CD4-positive, CD25-positive, alpha-beta regulatory T cell (primary cell): ENCODE measurements at regions not wholly inside any gene's neighbourhood (a gene's known extent, or its start where the extent isn't known, plus 50 kb on each side); places are given as distances from the start of the nearest gene placed in this dataset.

ENCODE experiments used
- ATAC-seq, 2 donors: fragments of 150-1000 bp; cut with Tn5 transposase; one replicate each; pipeline ENCODE4 v1.10.0; 2021; ENCODE audit warnings: low read depth in 2 of 2, moderate number of reproducible peaks in 2 of 2, moderate library complexity in 1 of 2
- DNase-seq, 3 donors: peaks; one replicate each; pipeline versions ENCODE4 v3.0.0 to v3.0.0-alpha.2; 2012 to 2022; ENCODE audit warnings: mixed read lengths in 1 of 3
- H3K27ac ChIP-seq: one replicate; pipeline ENCODE4 v1.7.0; 2013; ENCODE audit warnings: mild to moderate bottlenecking, low read length; ENCODE audit not compliant: insufficient read depth, poor library complexity, severe bottlenecking
- H3K27me3 ChIP-seq: one replicate; pipeline ENCODE4 v1.7.0; 2013; ENCODE audit warnings: low read length; ENCODE audit not compliant: control insufficient read depth, insufficient read depth
- H3K36me3 ChIP-seq: one replicate; pipeline ENCODE4 v1.7.0; 2013; ENCODE audit warnings: mild to moderate bottlenecking, low read length, moderate library complexity; ENCODE audit not compliant: control insufficient read depth, insufficient read depth
- H3K4me1 ChIP-seq: 2 replicates; pipeline ENCODE4 v1.7.0; 2013; ENCODE audit warnings: mild to moderate bottlenecking, low read length; ENCODE audit not compliant: insufficient read depth, control insufficient read depth, poor library complexity, severe bottlenecking
- H3K4me3 ChIP-seq: one replicate; pipeline ENCODE4 v1.7.0; 2013; ENCODE audit warnings: low read depth, mild to moderate bottlenecking, low read length, moderate library complexity
- H3K9me3 ChIP-seq, 2 experiments: 1 replicate in 1 of 2; 2 replicates in 1 of 2; pipeline ENCODE4 v1.7.0; 2013; ENCODE audit warnings: low read length in 2 of 2, mild to moderate bottlenecking in 1 of 2, moderate library complexity in 1 of 2; ENCODE audit not compliant: control insufficient read depth in 2 of 2
- H3K27ac Mint-ChIP-seq, 3 donors: one replicate each; pipeline ENCODE4 v1.8.0; 2020 to 2022; ENCODE audit warnings: mild to moderate bottlenecking in 3 of 3, mixed read lengths in 3 of 3, moderate library complexity in 2 of 3
- H3K27me3 Mint-ChIP-seq: one replicate; pipeline ENCODE4 v1.8.0; 2022; ENCODE audit warnings: mild to moderate bottlenecking, mixed read lengths
- H3K36me3 Mint-ChIP-seq: one replicate; pipeline ENCODE4 v1.8.0; 2020; ENCODE audit warnings: mixed read lengths
- H3K4me1 Mint-ChIP-seq, 4 donors: one replicate each; pipeline ENCODE4 v1.8.0; 2020 to 2022; ENCODE audit warnings: mixed read lengths in 4 of 4, mild to moderate bottlenecking in 1 of 4
- H3K4me3 Mint-ChIP-seq, 4 donors: one replicate each; pipeline ENCODE4 v1.8.0; 2020 to 2022; ENCODE audit warnings: mild to moderate bottlenecking in 4 of 4, mixed read lengths in 4 of 4, moderate library complexity in 3 of 4
- H3K9me3 Mint-ChIP-seq, 7 donors: one replicate each; pipeline ENCODE4 v1.8.0; 2020 to 2022; ENCODE audit warnings: mixed read lengths in 7 of 7, mild to moderate bottlenecking in 3 of 7, moderate library complexity in 2 of 7

DNA sequence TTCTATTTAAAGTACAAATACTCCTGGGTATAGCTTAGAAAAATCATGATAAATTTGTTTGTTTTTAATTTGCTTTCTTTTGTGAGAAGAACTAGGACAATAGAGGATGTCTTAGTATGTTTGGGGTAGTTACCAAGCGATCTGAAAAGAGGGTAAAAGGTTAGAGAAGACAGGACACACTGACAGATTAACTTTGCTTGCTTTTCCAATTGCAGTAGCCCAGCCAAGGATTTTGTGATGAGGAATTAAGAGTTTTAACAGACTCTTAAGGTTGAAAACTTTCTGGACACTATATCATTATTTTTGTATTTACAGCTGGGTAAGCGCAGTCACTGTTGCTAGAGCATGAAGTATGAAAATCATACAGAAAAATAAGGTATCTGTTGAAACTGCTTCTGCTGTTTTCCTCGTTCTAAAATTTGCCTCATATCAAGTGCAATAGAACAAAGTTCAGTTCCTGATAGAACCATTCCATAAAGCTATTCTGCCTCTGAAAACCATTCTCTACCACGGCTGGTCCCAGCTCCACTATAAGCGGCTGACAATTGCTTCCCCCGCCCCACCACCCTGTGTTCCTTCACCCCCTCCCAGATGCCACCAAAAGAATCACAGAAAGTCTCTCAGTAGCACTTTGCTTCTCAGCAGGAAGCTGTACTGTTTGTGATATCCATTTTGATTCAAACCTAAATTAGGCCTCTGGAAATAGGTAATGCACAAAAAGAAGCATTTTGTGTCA lies 413.4 kb downstream of the BCAT1 start:
- DNase-seq (no peak), ATAC-seq (no peak)
- Mint-ChIP-seq H3K9me3 (peaks cover 0 to 2% (median 0%) of the 10 kb centered on the region in 7 donors), H3K27ac (no peak overlapping the region), H3K4me1 (no peaks in the 10 kb centered on the region), H3K27me3 (no peaks in the 10 kb centered on the region), H3K36me3 (no peaks in the 10 kb centered on the region), H3K4me3 (no peak overlapping the region)
- no peaks in the 10 kb centered on the region for H3K27me3 ChIP-seq
- no peaks in the 10 kb centered on the region for H3K36me3 ChIP-seq
- H3K27ac ChIP-seq, result no peak overlapping the region
- no peak overlapping the region for H3K4me3 ChIP-seq
- no peaks in the 10 kb centered on the region for H3K4me1 ChIP-seq
- H3K9me3 ChIP-seq, result no peaks in the 10 kb centered on the region

DNA sequence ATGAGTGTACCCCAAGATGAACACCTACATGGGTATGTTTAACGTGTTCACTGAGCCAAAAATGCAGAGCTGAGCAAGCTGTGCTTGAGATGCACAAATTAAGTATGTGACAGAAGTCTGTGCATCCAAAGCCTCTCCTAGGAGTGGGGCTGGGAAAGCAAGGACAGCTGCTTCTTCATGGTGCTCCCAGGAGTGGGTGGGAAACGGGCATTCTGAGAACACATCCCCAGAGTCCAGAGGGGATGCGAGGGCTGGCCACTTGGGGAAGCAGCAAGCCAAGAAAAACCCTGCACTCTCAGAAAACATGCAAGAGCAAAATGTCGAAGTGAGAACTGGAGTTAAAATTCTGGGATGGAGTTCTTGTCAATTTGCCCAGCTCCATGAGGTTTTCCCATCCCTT lies 414.3 kb downstream of the BCAT1 start:
- Mint-ChIP-seq H3K36me3 (no peaks in the 10 kb centered on the region), H3K27me3 (no peaks in the 10 kb centered on the region), H3K9me3 (peaks cover 0 to 2% (median 0%) of the 10 kb centered on the region in 7 donors), H3K4me1 (no peaks in the 10 kb centered on the region), H3K27ac (no peak overlapping the region), H3K4me3 (no peak overlapping the region)
- H3K9me3 ChIP-seq, result no peaks in the 10 kb centered on the region
- DNase-seq (no peak), ATAC-seq (no peak)
- no peaks in the 10 kb centered on the region for H3K36me3 ChIP-seq
- H3K4me3 ChIP-seq, result no peak overlapping the region
- H3K4me1 ChIP-seq, result no peaks in the 10 kb centered on the region
- H3K27ac ChIP-seq, result no peak overlapping the region
- no peaks in the 10 kb centered on the region for H3K27me3 ChIP-seq

- Histone ChIP-seq H3K9me3 (no peaks in the 10 kb centered on the region), H3K27me3 (no peaks in the 10 kb centered on the region), H3K4me1 (no peaks in the 10 kb centered on the region), H3K4me3 (no peak overlapping the region), H3K27ac (no peak overlapping the region), H3K36me3 (no peaks in the 10 kb centered on the region)
- Mint-ChIP-seq H3K4me1 (no peaks in the 10 kb centered on the region), H3K36me3 (no peaks in the 10 kb centered on the region), H3K4me3 (no peak overlapping the region), H3K27ac (no peak overlapping the region), H3K27me3 (no peaks in the 10 kb centered on the region), H3K9me3 (peaks cover 0 to 2% (median 0%) of the 10 kb centered on the region in 7 donors)
- no peak for DNase-seq
- no peak for ATAC-seq
These were observed 415.1 kb downstream of the BCAT1 start for GRCh38 chr12:24533716-24534352.

- no peaks in the 10 kb centered on the region for H3K36me3 ChIP-seq
- no peak overlapping the region for H3K27ac Mint-ChIP-seq
- no peaks in the 10 kb centered on the region for H3K9me3 ChIP-seq
- H3K9me3 Mint-ChIP-seq, result peaks cover 0 to 2% (median 0%) of the 10 kb centered on the region in 7 donors
- H3K27me3 ChIP-seq, result no peaks in the 10 kb centered on the region
- no peak overlapping the region for H3K27ac ChIP-seq
- H3K27me3 Mint-ChIP-seq, result no peaks in the 10 kb centered on the region
- no peak overlapping the region for H3K4me3 Mint-ChIP-seq
- H3K4me3 ChIP-seq, result no peak overlapping the region
- no peak for DNase-seq
- no peaks in the 10 kb centered on the region for H3K36me3 Mint-ChIP-seq
- ATAC-seq, result no peak
- H3K4me1 Mint-ChIP-seq, result no peaks in the 10 kb centered on the region
- H3K4me1 ChIP-seq, result no peaks in the 10 kb centered on the region
These were observed 418.2 kb downstream of the BCAT1 start for GRCh38 chr12:24530689-24531088.

DNA sequence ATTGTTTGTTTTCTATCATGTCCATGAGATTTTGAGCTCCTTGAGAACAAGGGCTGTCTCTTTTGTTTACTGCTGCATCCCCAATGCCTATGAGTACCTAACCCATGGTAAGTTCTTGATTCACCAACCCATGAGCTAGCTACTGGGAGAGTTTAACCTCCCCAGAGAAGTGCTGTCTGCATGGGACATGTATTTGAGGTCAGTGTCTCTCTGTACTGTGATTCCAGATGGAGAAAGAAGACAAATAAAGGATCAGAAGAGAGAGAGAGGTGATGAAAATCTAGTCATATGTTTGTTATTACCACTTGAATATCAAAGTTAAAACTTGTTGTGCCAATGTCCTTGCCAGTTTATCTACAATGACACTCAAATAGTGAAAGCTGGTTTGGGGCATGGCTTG lies 421.8 kb downstream of the BCAT1 start:
- Histone ChIP-seq H3K4me1 (no peaks in the 10 kb centered on the region), H3K36me3 (no peaks in the 10 kb centered on the region), H3K4me3 (no peak overlapping the region), H3K27me3 (no peaks in the 10 kb centered on the region), H3K9me3 (no peaks in the 10 kb centered on the region), H3K27ac (no peak overlapping the region)
- Mint-ChIP-seq H3K27me3 (no peaks in the 10 kb centered on the region), H3K27ac (no peak overlapping the region), H3K4me1 (no peaks in the 10 kb centered on the region), H3K36me3 (no peaks in the 10 kb centered on the region), H3K4me3 (no peak overlapping the region), H3K9me3 (peaks cover 0 to 10% (median 5%) of the 10 kb centered on the region in 7 donors)
- no peak for DNase-seq
- no peak for ATAC-seq

GRCh38 chr12:24522736-24523135 lies 426.2 kb downstream of the BCAT1 start:
- Mint-ChIP-seq H3K27me3 (no peaks in the 10 kb centered on the region), H3K9me3 (peaks cover 0 to 38% (median 13%) of the 10 kb centered on the region in 7 donors), H3K36me3 (no peaks in the 10 kb centered on the region), H3K4me3 (no peak overlapping the region), H3K4me1 (no peaks in the 10 kb centered on the region), H3K27ac (no peak overlapping the region)
- no peak for ATAC-seq
- H3K36me3 ChIP-seq, result no peaks in the 10 kb centered on the region
- no peaks in the 10 kb centered on the region for H3K4me1 ChIP-seq
- DNase-seq, result no peak
- H3K4me3 ChIP-seq, result no peak overlapping the region
- no peaks in the 10 kb centered on the region for H3K27me3 ChIP-seq
- H3K9me3 ChIP-seq, result peaks cover 9 to 12% of the 10 kb centered on the region in 2 experiments
- H3K27ac ChIP-seq, result no peak overlapping the region

DNA sequence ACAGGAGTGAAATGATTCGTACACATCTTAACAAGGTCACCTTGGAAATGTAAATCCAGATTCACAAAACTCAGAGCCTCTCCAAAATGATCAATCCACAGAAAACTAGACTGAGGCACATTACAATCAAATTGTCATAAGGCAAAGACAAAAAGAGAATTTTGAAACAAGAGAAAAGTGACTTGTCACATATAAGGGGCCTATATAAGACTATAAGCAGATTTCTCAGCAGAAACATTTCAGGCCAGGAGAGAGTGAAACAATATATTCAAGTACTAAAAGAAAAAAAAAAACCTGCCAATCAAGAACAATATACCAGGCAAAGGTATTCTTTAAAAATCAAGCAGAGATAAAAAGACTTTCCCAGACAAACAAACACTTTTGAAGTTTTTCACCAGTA lies 429.1 kb downstream of the BCAT1 start:
- Histone ChIP-seq H3K36me3 (no peaks in the 10 kb centered on the region), H3K4me3 (no peak overlapping the region), H3K9me3 (peaks cover 9 to 12% of the 10 kb centered on the region in 2 experiments), H3K27ac (no peak overlapping the region), H3K27me3 (no peaks in the 10 kb centered on the region), H3K4me1 (no peaks in the 10 kb centered on the region)
- ATAC-seq (no peak), DNase-seq (no peak)
- H3K9me3 Mint-ChIP-seq, result peaks cover 0 to 36% (median 11%) of the 10 kb centered on the region in 7 donors
- no peaks in the 10 kb centered on the region for H3K27me3 Mint-ChIP-seq
- no peaks in the 10 kb centered on the region for H3K36me3 Mint-ChIP-seq
- H3K27ac Mint-ChIP-seq, result no peak overlapping the region
- no peaks in the 10 kb centered on the region for H3K4me1 Mint-ChIP-seq
- H3K4me3 Mint-ChIP-seq, result no peak overlapping the region

GRCh38 chr12:24517000-24517399 lies 431.9 kb downstream of the BCAT1 start:
- no peak overlapping the region for H3K27ac ChIP-seq
- H3K36me3 ChIP-seq, result no peaks in the 10 kb centered on the region
- no peaks in the 10 kb centered on the region for H3K27me3 ChIP-seq
- peak overlapping the region in 1 of 4 donors; percentile 14 for H3K4me3 Mint-ChIP-seq
- H3K27ac Mint-ChIP-seq, result no peak overlapping the region
- no peaks in the 10 kb centered on the region for H3K36me3 Mint-ChIP-seq
- peaks cover 3 to 35% (median 7%) of the 10 kb centered on the region in 7 donors for H3K9me3 Mint-ChIP-seq
- H3K9me3 ChIP-seq, result peaks cover 9 to 12% of the 10 kb centered on the region in 2 experiments
- H3K27me3 Mint-ChIP-seq, result no peaks in the 10 kb centered on the region
- H3K4me1 ChIP-seq, result no peaks in the 10 kb centered on the region
- DNase-seq, result no peak
- no peak overlapping the region for H3K4me3 ChIP-seq
- H3K4me1 Mint-ChIP-seq, result no peaks in the 10 kb centered on the region
- ATAC-seq, result no peak
